ENCODE measurements at regions not wholly inside any gene's neighbourhood (a gene's known extent, or its start where the extent isn't known, plus 50 kb on each side); places are given as distances from the start of the nearest gene placed in this dataset.

- Histone ChIP-seq H3K27me3 (no peaks in the 10 kb centered on the region), H3K36me3 (no peaks in the 10 kb centered on the region), H3K27ac (peak overlapping the region in 3 of 4 donors; percentile 43 to 54 (median 48)), H3K4me1 (no peaks in the 10 kb centered on the region), H3K4me3 (no peak overlapping the region), H3K9me3 (no peaks in the 10 kb centered on the region)
- TF ChIP-seq POLR2A (IDR thresholded peaks at IDR 0.05) (no peak), CTCF (IDR thresholded peaks at IDR 0.05) (no peak), POLR2AphosphoS5 (IDR thresholded peaks at IDR 0.05) (no peak)
- ATAC-seq: no peak
- 83% methylated on average over 1 of the region's 1 CpG; no CpG with 5 or more reads in 1 of the 2 donors for whole genome bisulfite sequencing, 2 donors (ENCODE audit: low coverage in 1 of 2)
These were observed 610.5 kb downstream of the IRX1 start for GRCh38 chr5:4206127-4206526.

GRCh38 chr5:4207486-4207885 is 611.9 kb downstream of the IRX1 start:
- 83 to 92% methylated on average over 5 to 9 of the region's 20 CpGs for WGBS, 2 donors (ENCODE audit: low coverage in 1 of 2)
- Histone ChIP-seq H3K4me3 (no peak overlapping the region), H3K9me3 (no peaks in the 10 kb centered on the region), H3K36me3 (no peaks in the 10 kb centered on the region), H3K4me1 (no peaks in the 10 kb centered on the region), H3K27me3 (peaks cover 5% of the 10 kb centered on the region), H3K27ac (no peak overlapping the region)
- TF ChIP-seq CTCF (IDR thresholded peaks at IDR 0.05): no peak
- TF ChIP-seq POLR2AphosphoS5 (IDR thresholded peaks at IDR 0.05): no peak
- no peak for TF ChIP-seq POLR2A (IDR thresholded peaks at IDR 0.05)
- TF ChIP-seq EP300 (IDR thresholded peaks at IDR 0.05): no peak
- no peak for ATAC-seq

- Histone ChIP-seq H3K9me3 (no peaks in the 10 kb centered on the region), H3K4me1 (no peaks in the 10 kb centered on the region), H3K4me3 (no peak overlapping the region), H3K36me3 (no peaks in the 10 kb centered on the region), H3K27ac (no peak overlapping the region), H3K27me3 (peaks cover 6% of the 10 kb centered on the region)
- 77 to 80% methylated on average over 1 to 2 of the region's 2 CpGs for WGBS, 2 donors (ENCODE audit: low coverage in 1 of 2)
- TF ChIP-seq POLR2AphosphoS5 (IDR thresholded peaks at IDR 0.05) (no peak), POLR2A (IDR thresholded peaks at IDR 0.05) (no peak), EP300 (IDR thresholded peaks at IDR 0.05) (no peak), CTCF (IDR thresholded peaks at IDR 0.05) (no peak)
- no peak for ATAC-seq
These were observed 612.9 kb downstream of the IRX1 start for GRCh38 chr5:4208537-4208936.

- H3K4me3 ChIP-seq: no peak overlapping the region
- no peaks in the 10 kb centered on the region for H3K36me3 ChIP-seq
- H3K4me1 ChIP-seq: no peaks in the 10 kb centered on the region
- TF ChIP-seq CTCF (IDR thresholded peaks at IDR 0.05) (no peak), POLR2AphosphoS5 (IDR thresholded peaks at IDR 0.05) (no peak), EP300 (IDR thresholded peaks at IDR 0.05) (no peak), POLR2A (IDR thresholded peaks at IDR 0.05) (no peak)
- no peak overlapping the region for H3K27ac ChIP-seq
- 49 to 83% methylated on average over 4 of the region's 5 CpGs for WGBS, 2 donors (ENCODE audit: low coverage in 1 of 2)
- no peaks in the 10 kb centered on the region for H3K9me3 ChIP-seq
- ATAC-seq: no peak
- peaks cover 6% of the 10 kb centered on the region for H3K27me3 ChIP-seq
These were observed 613.4 kb downstream of the IRX1 start for GRCh38 chr5:4208996-4209395.

GRCh38 chr5:4212071-4212739 is 616.6 kb downstream of the IRX1 start:
- no peak for ATAC-seq
- Histone ChIP-seq H3K4me3 (no peak overlapping the region), H3K36me3 (no peaks in the 10 kb centered on the region), H3K27ac (no peak overlapping the region), H3K4me1 (no peaks in the 10 kb centered on the region), H3K27me3 (peaks cover 11% of the 10 kb centered on the region), H3K9me3 (no peaks in the 10 kb centered on the region)
- TF ChIP-seq POLR2A (IDR thresholded peaks at IDR 0.05) (no peak), POLR2AphosphoS5 (IDR thresholded peaks at IDR 0.05) (no peak), EP300 (IDR thresholded peaks at IDR 0.05) (no peak), CTCF (IDR thresholded peaks at IDR 0.05) (no peak)
- WGBS, 2 donors (ENCODE audit: low coverage in 1 of 2): 88 to 90% methylated on average over 3 of the region's 9 CpGs
